WERI-Rb-1 (cell line): ENCODE measurements at regions not wholly inside any gene's neighbourhood (a gene's known extent, or its start where the extent isn't known, plus 50 kb on each side); places are given as distances from the start of the nearest gene placed in this dataset.
"Not testable (repeated sequence)": the region's sequence is repeated elsewhere in the genome, so short reads cannot be mapped to it uniquely, and the experiment has no call there.

ENCODE experiments used
- DNase-seq: peaks from one replicate; pipeline ENCODE4 v3.0.0-alpha.2; 2020
- H3K27ac ChIP-seq: fragments of 250-450 bp; sonication (Bioruptor Pico); 2 replicates; pipeline ENCODE4 v1.5.1; 2020; ENCODE audit warnings: mild to moderate bottlenecking, moderate library complexity
- H3K27me3 ChIP-seq: fragments of 250-450 bp; sonication (Bioruptor Pico); 2 replicates; pipeline ENCODE4 v1.5.1; 2021; ENCODE audit warnings: mild to moderate bottlenecking, low read depth, moderate library complexity; ENCODE audit not compliant: insufficient read depth, severe bottlenecking
- H3K36me3 ChIP-seq: fragments of 250-450 bp; sonication (Bioruptor Pico); 2 replicates; pipeline ENCODE4 v1.5.1; 2020; ENCODE audit warnings: mild to moderate bottlenecking, moderate library complexity
- H3K4me3 ChIP-seq: 2 replicates; pipeline ENCODE4 v1.5.1; 2011; ENCODE audit warnings: low read depth, mild to moderate bottlenecking, control low read depth, low read length
- H3K9me3 ChIP-seq: fragments of 250-450 bp; sonication (Bioruptor Pico); 2 replicates; pipeline ENCODE4 v1.5.1; 2021; ENCODE audit warnings: mild to moderate bottlenecking, moderate library complexity; ENCODE audit not compliant: severe bottlenecking

DNA sequence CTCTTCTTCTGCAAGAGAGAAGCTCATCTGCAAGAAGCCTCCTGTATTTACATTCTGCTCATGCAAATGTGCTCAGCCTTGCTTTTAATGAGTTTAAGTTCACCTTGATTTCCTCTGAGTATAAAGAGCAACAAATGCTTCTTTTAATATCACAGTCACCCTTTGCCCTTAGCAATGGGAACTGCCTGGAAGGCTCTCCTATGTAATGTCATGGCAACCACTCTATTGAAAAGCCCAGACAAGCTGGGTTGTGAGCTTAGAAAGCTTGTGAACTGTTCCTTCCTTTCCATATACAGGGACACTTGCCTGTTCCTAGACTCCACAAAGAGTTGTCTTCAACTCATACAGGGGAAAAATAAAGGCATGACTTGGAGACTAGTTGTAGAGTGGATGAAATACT, 208.1 kb downstream of the ATP6V0E2 start:
- H3K36me3 ChIP-seq, result not testable (repeated sequence)

DNA sequence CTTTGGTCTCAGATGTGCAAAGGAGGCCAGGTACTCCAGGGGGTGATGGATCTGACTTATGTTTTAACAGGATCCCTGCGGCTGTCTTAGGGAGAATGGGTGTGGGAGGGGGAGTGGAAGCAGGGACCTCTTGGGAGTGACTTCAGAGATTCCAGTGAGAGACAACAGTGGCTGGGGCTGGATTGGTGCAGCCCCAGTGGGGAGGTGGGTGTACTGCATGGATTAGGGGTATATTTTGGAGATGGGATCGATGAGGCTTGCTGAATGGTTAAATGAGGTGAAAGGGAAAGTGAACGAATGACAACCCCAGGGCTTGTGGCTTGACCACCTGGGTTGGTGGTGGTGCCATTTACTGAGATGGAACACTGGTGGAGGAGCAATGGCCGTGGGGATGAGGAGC, 211.0 kb downstream of the ATP6V0E2 start:
- not testable (repeated sequence) for H3K36me3 ChIP-seq, H3K4me3 ChIP-seq

More for the DNA sequence above, 208.1 kb downstream of the ATP6V0E2 start:
- H3K27me3 ChIP-seq, DNase-seq, H3K4me3 ChIP-seq, H3K9me3 ChIP-seq, H3K27ac ChIP-seq: not testable (repeated sequence)

DNA sequence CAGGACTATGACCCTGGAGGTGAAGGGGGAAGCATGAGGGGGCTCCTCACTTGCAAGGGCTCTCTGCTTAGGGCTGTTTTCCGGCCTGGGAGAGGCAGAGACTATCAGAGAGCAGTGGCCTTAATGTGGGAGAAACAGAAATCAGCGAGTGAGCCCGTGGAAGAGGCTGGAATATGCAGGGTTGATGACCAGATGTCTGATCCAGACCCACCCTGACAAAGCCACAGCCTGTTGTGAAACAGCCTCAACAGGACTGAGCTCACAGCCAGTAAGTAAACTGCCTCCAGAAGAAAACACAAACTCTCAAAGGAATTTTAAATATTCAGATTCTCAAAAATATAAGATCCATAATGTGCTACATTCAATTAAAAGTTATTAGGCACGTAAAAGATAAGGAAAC, 213.7 kb downstream of the ATP6V0E2 start:
- not testable (repeated sequence) for H3K27ac ChIP-seq, H3K36me3 ChIP-seq, H3K4me3 ChIP-seq, DNase-seq, H3K9me3 ChIP-seq, H3K27me3 ChIP-seq

More for the DNA sequence above, 211.0 kb downstream of the ATP6V0E2 start:
- not testable (repeated sequence) for H3K9me3 ChIP-seq, DNase-seq, H3K27me3 ChIP-seq, H3K27ac ChIP-seq

DNA sequence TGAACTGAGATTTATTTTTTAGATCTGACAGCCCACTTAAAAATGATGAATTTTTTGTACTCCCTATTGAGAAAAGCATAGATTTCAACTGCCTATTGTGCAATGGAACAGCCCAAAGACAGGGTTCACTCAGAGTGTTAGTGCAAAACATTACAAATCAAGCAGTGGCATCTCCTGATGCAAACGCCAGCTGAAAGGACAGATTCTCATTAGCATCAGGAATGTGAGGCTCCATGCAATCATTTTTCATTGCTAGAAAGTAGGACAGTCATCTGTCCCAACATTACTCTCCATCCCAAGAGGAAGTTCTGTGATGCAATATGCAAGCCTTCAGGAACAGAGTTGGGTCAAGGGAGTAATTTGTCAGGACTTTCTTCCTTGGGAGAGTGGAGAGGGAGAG, 215.4 kb downstream of the ATP6V0E2 start:
- not testable (repeated sequence) for DNase-seq, H3K36me3 ChIP-seq, H3K9me3 ChIP-seq, H3K27me3 ChIP-seq, H3K27ac ChIP-seq, H3K4me3 ChIP-seq

DNA sequence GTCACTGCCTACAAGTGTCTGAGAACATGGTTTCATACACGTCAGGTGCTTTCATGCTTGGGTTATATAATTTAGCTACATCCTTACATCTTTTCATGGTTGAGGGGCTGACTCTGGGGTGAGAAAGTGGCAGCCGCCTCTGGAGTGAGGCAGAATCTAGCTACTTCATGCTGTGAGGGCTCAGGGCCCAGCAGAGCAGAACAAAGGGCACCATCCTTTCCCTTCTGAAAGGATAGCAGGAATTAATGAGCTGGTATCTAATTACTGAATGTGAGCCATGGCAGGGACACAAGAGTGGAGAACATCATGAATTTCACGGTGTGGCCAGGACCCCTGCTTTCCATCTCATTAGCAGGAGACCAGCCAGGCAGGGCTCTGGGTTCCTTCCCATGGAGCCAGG, 217.0 kb downstream of the ATP6V0E2 start:
- DNase-seq, H3K27ac ChIP-seq, H3K4me3 ChIP-seq, H3K27me3 ChIP-seq, H3K9me3 ChIP-seq, H3K36me3 ChIP-seq: not testable (repeated sequence)

DNA sequence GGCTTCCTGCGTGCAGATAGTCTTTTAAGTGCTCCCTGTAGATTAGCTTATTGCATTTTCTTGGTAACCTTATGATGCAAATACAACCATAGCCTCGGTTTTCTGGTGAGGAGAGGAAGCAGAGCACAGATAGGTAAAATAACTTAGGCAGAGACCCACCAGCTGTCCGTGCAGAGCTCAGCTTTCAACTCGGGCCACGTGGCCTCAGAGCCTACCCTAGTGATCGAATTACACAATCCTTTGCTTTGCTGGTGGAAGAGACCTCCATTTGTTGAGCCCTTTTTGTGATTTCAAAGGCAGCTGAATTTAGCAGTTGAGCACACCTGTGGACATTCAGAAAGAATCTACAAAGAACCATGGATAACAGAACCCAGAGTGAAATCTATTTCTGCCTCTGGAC, 220.1 kb downstream of the ATP6V0E2 start:
- not testable (repeated sequence) for H3K27ac ChIP-seq, H3K4me3 ChIP-seq, H3K36me3 ChIP-seq, H3K9me3 ChIP-seq, H3K27me3 ChIP-seq
- DNase-seq, result peak; percentile 57

DNA sequence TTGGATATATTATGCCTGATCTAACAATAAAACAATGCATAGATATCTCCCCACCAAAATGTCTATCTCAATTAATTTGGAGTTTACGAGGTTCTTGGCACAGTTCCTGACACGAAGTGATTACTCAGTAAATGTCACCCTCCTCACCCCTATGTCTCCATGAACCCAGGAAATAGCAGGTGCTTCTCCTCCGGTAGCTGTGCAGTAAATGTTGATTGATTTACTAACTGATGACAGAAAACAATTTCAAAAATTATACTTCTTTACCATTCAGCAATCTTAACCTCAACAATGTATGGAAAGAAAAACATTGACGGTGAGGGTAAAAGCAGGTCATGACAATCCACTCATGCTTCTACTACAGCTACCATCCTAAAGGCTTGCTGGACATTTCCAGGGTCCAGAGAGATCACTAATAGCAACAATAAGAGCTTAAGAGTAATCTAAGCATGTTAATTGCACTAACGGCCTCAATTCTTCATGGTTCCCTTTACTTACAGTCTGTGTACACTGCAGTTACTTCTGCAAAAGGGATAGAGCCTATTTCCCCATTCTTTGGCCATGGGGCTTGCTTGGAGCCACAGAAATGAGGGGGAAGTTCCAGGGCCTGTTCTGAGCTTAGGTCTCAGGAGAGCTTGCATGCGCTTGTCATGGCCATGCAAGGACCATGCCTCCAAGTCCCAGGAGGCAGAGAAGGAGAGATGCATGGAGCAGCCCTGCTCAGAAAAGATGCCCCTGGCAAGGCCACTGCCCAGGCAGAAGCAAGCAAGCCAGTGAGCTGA, 222.6 kb downstream of the ATP6V0E2 start:
- not testable (repeated sequence) for H3K27ac ChIP-seq, H3K9me3 ChIP-seq, H3K36me3 ChIP-seq, DNase-seq, H3K27me3 ChIP-seq, H3K4me3 ChIP-seq

DNA sequence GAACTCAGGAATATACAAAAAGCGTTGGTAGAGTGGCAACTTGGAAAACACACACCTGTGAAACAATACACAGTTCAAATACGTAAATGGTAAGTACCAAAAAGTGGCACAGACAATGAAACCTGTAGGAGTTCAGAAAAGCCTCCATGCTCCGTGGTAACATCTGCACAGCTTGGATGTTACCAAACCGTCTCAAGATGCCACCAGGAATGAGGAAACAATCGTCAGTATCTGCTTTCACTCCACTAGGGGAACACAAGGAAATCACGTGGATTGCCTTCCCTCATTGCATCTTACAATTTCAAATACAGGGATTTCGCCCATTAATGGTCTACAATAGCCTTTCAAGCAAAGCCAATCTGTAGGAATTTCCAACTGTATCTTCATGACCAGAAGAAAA, 224.6 kb upstream of the LRRC61 start:
- not testable (repeated sequence) for DNase-seq, H3K27me3 ChIP-seq, H3K4me3 ChIP-seq

DNA sequence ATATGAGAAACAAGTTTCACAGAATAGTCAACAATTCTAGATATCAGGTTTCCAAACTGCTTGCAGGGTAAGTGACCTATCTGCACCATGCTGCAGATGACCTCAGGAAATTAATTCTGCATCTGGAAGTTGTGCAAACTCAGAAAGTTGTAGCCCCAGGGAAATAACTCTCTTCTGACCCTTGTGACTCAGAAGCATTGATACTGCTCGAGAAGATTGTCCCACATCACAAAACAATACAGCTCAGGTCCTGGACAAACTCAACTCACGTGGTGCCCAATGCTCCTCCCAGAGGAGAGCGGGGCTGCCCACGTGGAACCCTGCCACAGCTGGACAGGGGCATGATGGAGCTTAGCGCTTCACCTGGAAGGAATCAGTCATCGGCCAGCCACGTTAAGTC, 221.9 kb upstream of the LRRC61 start:
- not testable (repeated sequence) for H3K27me3 ChIP-seq, DNase-seq, H3K9me3 ChIP-seq

More for the DNA sequence above, 224.6 kb upstream of the LRRC61 start:
- H3K27ac ChIP-seq, H3K36me3 ChIP-seq, H3K9me3 ChIP-seq: not testable (repeated sequence)

DNA sequence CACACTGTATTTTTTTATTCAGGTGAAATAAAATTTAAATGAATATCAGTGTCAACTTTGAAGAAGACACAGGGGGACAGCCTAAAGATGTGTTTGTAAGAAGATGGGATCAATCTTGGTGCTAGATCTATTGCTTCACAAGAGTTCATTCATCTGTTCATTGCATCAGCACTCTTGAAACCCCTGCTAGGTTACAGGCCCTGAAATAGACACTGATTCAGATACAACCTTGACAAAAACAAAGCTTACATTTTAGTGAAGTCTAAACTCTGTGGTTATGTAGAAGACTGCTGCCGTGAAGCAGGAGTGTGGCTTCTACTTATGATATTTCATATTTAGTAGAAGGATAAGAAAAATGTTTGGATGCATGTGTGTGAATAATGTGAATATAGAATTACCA, 215.9 kb upstream of the LRRC61 start:
- not testable (repeated sequence) for DNase-seq, H3K36me3 ChIP-seq, H3K27me3 ChIP-seq, H3K9me3 ChIP-seq, H3K27ac ChIP-seq, H3K4me3 ChIP-seq

More for the DNA sequence above, 221.9 kb upstream of the LRRC61 start:
- not testable (repeated sequence) for H3K27ac ChIP-seq, H3K4me3 ChIP-seq, H3K36me3 ChIP-seq

DNA sequence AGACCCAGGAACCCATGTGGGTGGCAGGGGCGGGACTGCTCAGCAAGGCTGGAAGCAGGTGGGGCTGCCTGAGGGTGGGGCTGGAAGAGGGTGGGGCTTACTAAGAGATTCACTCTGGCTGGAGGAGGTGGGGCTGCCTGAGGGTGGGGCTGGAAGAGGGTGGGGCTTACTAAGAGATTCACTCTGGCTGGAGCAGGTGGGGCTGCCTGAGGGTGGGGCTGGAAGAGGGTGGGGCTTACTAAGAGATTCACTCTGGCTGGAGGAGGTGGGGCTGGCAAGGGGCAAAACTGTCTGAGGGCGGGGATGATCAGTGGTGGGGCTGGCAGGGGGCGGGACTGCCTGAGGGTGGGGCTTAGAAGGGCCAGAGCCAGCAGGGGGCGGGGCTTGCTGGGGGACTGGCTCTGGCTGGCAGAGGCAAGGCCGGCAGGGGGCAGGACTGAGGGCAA, 212.8 kb upstream of the LRRC61 start:
- H3K27ac ChIP-seq, H3K9me3 ChIP-seq, H3K27me3 ChIP-seq, H3K36me3 ChIP-seq, H3K4me3 ChIP-seq: not testable (repeated sequence)
- DNase-seq, result peak; percentile 43

DNA sequence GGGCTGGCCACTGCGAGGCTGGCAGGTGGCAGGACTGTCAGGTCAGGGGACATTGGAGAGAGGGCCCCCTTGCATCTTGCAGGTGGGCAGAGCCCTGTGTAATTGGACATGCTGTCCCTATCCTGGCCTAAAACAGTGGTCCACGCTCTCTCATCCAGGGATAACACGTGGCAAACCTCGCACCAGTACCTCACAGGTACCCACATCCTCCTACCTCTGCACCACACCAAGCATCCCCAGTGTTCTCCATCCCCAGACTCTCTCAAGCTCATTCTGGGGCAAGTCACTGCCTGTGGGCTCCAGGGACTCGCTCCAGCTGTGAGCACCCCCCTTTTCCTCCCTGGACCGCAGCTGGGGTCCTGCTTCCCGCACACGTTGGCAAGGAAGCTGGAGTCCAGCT, 212.3 kb upstream of the LRRC61 start:
- not testable (repeated sequence) for H3K4me3 ChIP-seq, H3K27ac ChIP-seq, DNase-seq

DNA sequence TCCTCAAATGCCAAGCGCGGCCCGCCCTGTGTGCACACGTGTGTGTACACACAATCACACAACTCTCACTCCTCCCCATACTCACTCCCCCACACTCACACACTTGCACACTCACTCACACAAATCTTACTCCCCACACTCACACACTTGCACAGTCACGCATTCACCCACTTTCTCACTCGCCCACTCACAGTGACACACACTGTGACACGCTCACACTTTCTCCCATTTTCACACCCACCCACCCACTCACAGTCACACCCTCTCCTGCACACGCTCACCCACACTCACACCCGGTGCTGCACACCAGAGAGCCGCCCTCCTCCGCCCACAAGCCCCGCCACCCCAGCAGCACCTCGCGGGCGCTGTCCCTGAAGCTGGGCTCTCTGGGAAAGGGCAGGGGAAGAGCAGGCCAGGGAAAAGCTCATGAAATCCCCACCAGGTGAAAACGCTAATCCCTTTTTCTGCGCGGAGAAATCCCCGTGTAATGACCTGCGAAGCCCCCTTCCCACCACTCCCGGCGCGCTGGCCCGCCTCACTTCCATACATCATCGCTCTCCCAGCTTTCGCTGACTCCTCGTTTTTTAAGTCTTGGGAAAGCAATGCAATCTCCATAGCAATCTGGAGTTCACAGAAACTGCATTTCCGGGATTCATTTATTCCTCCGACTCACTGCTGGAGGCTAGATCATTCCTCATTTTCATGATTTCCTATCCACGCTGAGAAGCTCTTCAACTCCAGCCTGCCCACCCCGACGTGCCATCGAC, 211.6 kb upstream of the LRRC61 start:
- not testable (repeated sequence) for H3K4me3 ChIP-seq, H3K27me3 ChIP-seq, DNase-seq, H3K27ac ChIP-seq, H3K36me3 ChIP-seq, H3K9me3 ChIP-seq

More for the DNA sequence above, 212.3 kb upstream of the LRRC61 start:
- H3K9me3 ChIP-seq, H3K27me3 ChIP-seq, H3K36me3 ChIP-seq: not testable (repeated sequence)

DNA sequence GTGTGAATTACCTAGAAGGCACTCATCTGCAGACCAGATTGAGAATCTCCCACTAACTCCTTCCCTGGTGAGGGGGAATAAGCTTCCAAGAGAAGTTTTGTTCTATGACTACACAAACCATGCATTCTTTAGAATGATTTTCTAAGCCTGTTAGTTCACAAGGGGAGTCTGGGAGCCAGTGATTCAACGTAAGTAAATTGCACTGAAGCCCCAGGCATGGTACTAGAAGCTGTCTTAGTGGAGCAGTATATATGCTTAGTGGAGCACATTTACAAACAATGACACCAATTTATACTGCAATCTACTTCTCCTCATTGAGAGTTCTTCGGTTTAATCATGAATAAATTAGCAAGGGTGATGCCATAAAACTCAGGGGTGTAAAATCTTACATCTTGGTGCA, 209.9 kb upstream of the LRRC61 start:
- H3K27ac ChIP-seq, H3K4me3 ChIP-seq, H3K9me3 ChIP-seq, H3K27me3 ChIP-seq, DNase-seq, H3K36me3 ChIP-seq: not testable (repeated sequence)

DNA sequence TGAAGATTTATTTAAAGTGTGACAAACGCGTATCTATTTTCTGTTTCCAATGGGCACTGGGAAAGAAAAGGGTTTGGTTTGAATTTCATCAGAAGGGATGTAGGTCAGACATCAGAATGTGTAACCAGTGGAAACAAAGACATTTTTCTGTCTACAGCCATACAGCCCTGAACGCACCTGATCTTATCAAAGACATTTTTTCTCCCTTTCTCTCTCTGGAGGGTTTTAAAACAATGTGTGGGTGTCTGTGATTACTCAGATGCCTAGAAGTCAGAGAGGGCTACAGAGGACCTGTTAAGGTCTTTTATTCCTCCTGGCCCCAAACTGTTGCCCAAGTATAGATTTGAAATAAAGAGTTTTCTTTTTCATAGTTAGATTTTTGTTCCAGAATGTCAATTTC, 208.6 kb upstream of the LRRC61 start:
- H3K27ac ChIP-seq, result not testable (repeated sequence)

More for the DNA sequence above, 208.6 kb upstream of the LRRC61 start:
- not testable (repeated sequence) for H3K36me3 ChIP-seq, H3K4me3 ChIP-seq, H3K27me3 ChIP-seq, H3K9me3 ChIP-seq, DNase-seq
